Fibroblast of mammary gland (primary cell): ENCODE measurements at regions not wholly inside any gene's neighbourhood (a gene's known extent, or its start where the extent isn't known, plus 50 kb on each side); places are given as distances from the start of the nearest gene placed in this dataset.

Source experiments
- DNase-seq: peaks from one replicate; pipeline ENCODE4 v3.0.0-alpha.2; 2010; ENCODE audit warnings: low read depth
- H3K4me3 ChIP-seq: 2 replicates; pipeline ENCODE4 v1.5.1; 2011; ENCODE audit warnings: low read depth, mild to moderate bottlenecking, low read length, moderate library complexity; ENCODE audit not compliant: control insufficient read depth
- CTCF ChIP-seq: conservative IDR thresholded peaks from 2 replicates; pipeline ENCODE4 v1.5.1; 2011; ENCODE audit warnings: low read depth, low read length, inconsistent platforms; ENCODE audit not compliant: control insufficient read depth, insufficient read depth

GRCh38 chr12:114794049-114794558 is 110.1 kb upstream of the TBX3 start:
- no peak for DNase-seq
- no peak for TF ChIP-seq CTCF
- no peak overlapping the region for H3K4me3 ChIP-seq

- H3K4me3 ChIP-seq, result no peak overlapping the region
- DNase-seq, result no peak
- TF ChIP-seq CTCF, result no peak
Observed at GRCh38 chr12:114790276-114790675, 106.3 kb upstream of the TBX3 start.

GRCh38 chr12:114789821-114790220 is 105.8 kb upstream of the TBX3 start:
- H3K4me3 ChIP-seq, result no peak overlapping the region
- TF ChIP-seq CTCF, result no peak
- no peak for DNase-seq

GRCh38 chr12:114789276-114789675 is 105.3 kb upstream of the TBX3 start:
- TF ChIP-seq CTCF, result no peak
- H3K4me3 ChIP-seq, result no peak overlapping the region
- DNase-seq, result no peak

GRCh38 chr12:114784526-114784925 is 100.6 kb upstream of the TBX3 start:
- H3K4me3 ChIP-seq, result no peak overlapping the region
- DNase-seq, result no peak
- no peak for TF ChIP-seq CTCF

GRCh38 chr12:114783089-114783618 is 99.2 kb upstream of the TBX3 start:
- DNase-seq, result no peak
- TF ChIP-seq CTCF, result no peak
- no peak overlapping the region for H3K4me3 ChIP-seq
